Endothelial cell of umbilical vein (primary cell): ENCODE measurements at regions not wholly inside any gene's neighbourhood (a gene's known extent, or its start where the extent isn't known, plus 50 kb on each side); places are given as distances from the start of the nearest gene placed in this dataset.

Experiments used
- BruUV-seq: library from RNA; stranded (reverse); fragments of 400-500 nt; replicated peaks from 2 replicates; lab custom pipeline; 2021; lab: Mats Ljungman, UMichigan
- CTCF ChIA-PET: fragments of 300-600, 350-600 bp; sonication (Branson Sonifier 250); formaldehyde crosslinking; loops from one replicate; lab custom pipeline; 2021; ENCODE audit warnings: antibody characterized with exemption, inconsistent platforms; lab: Charles Lee
- POLR2A ChIA-PET: fragments of 300-600, 350-600 bp; sonication (Branson Sonifier 250); formaldehyde crosslinking; loops from one replicate; lab custom pipeline; 2021; ENCODE audit warnings: antibody characterized with exemption, inconsistent platforms; lab: Charles Lee
- DNase-seq: peaks from one replicate; pipeline ENCODE4 v3.0.0-alpha.2; 2011; ENCODE audit warnings: low read depth, low spot score
- FAIRE-seq: peaks from 2 replicates; lab custom pipeline; 2011; peaks lifted over from hg19 to GRCh38; lab: Jason Lieb, UNC
- H2AFZ ChIP-seq: 2 replicates; pipeline ENCODE4 v1.6.0; 2012; ENCODE audit warnings: low read depth, low read length, control low read depth, inconsistent platforms
- H3K27ac ChIP-seq: 2 replicates; pipeline ENCODE4 v1.5.1; 2011; ENCODE audit warnings: low read depth, mild to moderate bottlenecking, control low read depth, low read length, moderate library complexity; ENCODE audit not compliant: insufficient read depth
- H3K27me3 ChIP-seq, 2 experiments: 2 replicates each; pipeline versions ENCODE4 v1.6.0 to v1.6.1; 2011; ENCODE audit warnings: low read length in 2 of 2, mixed read lengths in 1 of 2; ENCODE audit not compliant: control insufficient read depth in 2 of 2, insufficient read depth in 2 of 2
- H3K36me3 ChIP-seq, 2 experiments: 2 replicates in 1 of 2; 3 replicates in 1 of 2; pipeline ENCODE4 v1.5.1; 2011; ENCODE audit warnings: low read length in 2 of 2, mild to moderate bottlenecking in 1 of 2, moderate library complexity in 1 of 2; ENCODE audit not compliant: control insufficient read depth in 2 of 2, insufficient read depth in 2 of 2; ENCODE audit errors: extremely low read depth in 1 of 2
- H3K4me1 ChIP-seq: 3 replicates; pipeline ENCODE4 v1.5.1; 2011; ENCODE audit warnings: mild to moderate bottlenecking, low read length; ENCODE audit not compliant: control insufficient read depth, insufficient read depth; ENCODE audit errors: extremely low read depth
- H3K4me2 ChIP-seq: 2 replicates; pipeline ENCODE4 v1.6.1; 2011; ENCODE audit warnings: low read length, control low read depth, mixed read lengths; ENCODE audit not compliant: insufficient read depth
- H3K4me3 ChIP-seq, 3 experiments: fragments of 200-600 bp in 1 of 3; sonication (generic), shearing (Covaris generic) in 1 of 3; replicated peaks in 1 of 3; 2 replicates each; pipeline ENCODE4 v1.5.1; 2011 to 2016; ENCODE audit warnings: control low read depth in 3 of 3, low read length in 3 of 3, mild to moderate bottlenecking in 2 of 3, inconsistent platforms in 1 of 3, low read depth in 1 of 3, moderate library complexity in 1 of 3; ENCODE audit not compliant: insufficient read depth in 1 of 3
- H3K79me2 ChIP-seq: 2 replicates; pipeline ENCODE4 v1.6.0; 2012; ENCODE audit warnings: low read length, inconsistent platforms; ENCODE audit not compliant: control insufficient read depth, insufficient read depth
- H3K9ac ChIP-seq: replicated peaks from 2 replicates; pipeline ENCODE3; 2011; ENCODE audit warnings: low read length, control low read depth; ENCODE audit not compliant: insufficient read depth; ENCODE audit errors: extremely low read depth
- H3K9me1 ChIP-seq: replicated peaks from 3 replicates; pipeline ENCODE4 v1.6.0; 2011; ENCODE audit warnings: mild to moderate bottlenecking, low read length; ENCODE audit not compliant: control insufficient read depth, insufficient read depth; ENCODE audit errors: extremely low read depth
- H3K9me3 ChIP-seq: replicated peaks from 2 replicates; pipeline ENCODE4 v1.5.1; 2012; ENCODE audit warnings: low read length, inconsistent platforms; ENCODE audit not compliant: control insufficient read depth, insufficient read depth
- H4K20me1 ChIP-seq: replicated peaks from 2 replicates; pipeline ENCODE3; 2011; ENCODE audit warnings: mild to moderate bottlenecking, low read length; ENCODE audit not compliant: control insufficient read depth, insufficient read depth; ENCODE audit errors: extremely low read depth
- EZH2 ChIP-seq: IDR thresholded peaks from 2 replicates; pipeline ENCODE4 v1.6.1; 2012; ENCODE audit warnings: borderline replicate concordance, low read depth, mild to moderate bottlenecking, moderate library complexity, low read length, inconsistent platforms; ENCODE audit not compliant: severe bottlenecking
- FOS ChIP-seq: IDR thresholded peaks from 2 replicates; pipeline ENCODE4 v1.6.1; 2011; ENCODE audit warnings: mild to moderate bottlenecking, low read length, moderate library complexity, borderline replicate concordance; ENCODE audit not compliant: insufficient read depth
- GATA2 ChIP-seq: IDR thresholded peaks from 2 replicates; pipeline ENCODE4 v1.7.0; 2011; ENCODE audit warnings: low read depth, mild to moderate bottlenecking, moderate library complexity, mixed read lengths, low read length; ENCODE audit not compliant: insufficient read length, insufficient read depth
- JUN ChIP-seq: IDR thresholded peaks from 2 replicates; pipeline ENCODE4 v1.6.1; 2011; ENCODE audit warnings: borderline replicate concordance, low read depth; ENCODE audit not compliant: insufficient read length, insufficient read depth
- MYC ChIP-seq: IDR thresholded peaks from one replicate; pipeline ENCODE4 v1.6.1; 2011; ENCODE audit warnings: mild to moderate bottlenecking, low read depth, low read length
- POLR2A ChIP-seq: IDR thresholded peaks from 2 replicates; pipeline ENCODE4 v1.6.1; 2012; ENCODE audit warnings: low read depth, mild to moderate bottlenecking, control low read depth, low read length
- POLR2AphosphoS5 ChIP-seq: IDR thresholded peaks from 2 replicates; pipeline ENCODE4 v1.6.1; 2012; ENCODE audit warnings: low read depth, mild to moderate bottlenecking, control low read depth, low read length, moderate library complexity; ENCODE audit not compliant: insufficient read depth
- dilution Hi-C: fragments of 300-500 bp; cut with MboI; formaldehyde crosslinking; loops from one replicate; pipeline ENCODE4 v1.15.0; 2019; ENCODE audit warnings: low sequenced_read_pairs; ENCODE audit not compliant: extremely low pct_ligation_motif_present
- intact Hi-C: fragments of 100-400 bp; cut with micrococcal nuclease; formaldehyde crosslinking; loops from one replicate; pipeline ENCODE4 v1.10.0; 2022
- TF ChIP-seq, protein P1 (sequence below), 2 donors: IDR thresholded peaks; 1 replicate in 1 of 2; 2 replicates in 1 of 2; pipeline ENCODE4 v1.5.1; 2011; ENCODE audit warnings: low read length in 2 of 2, mild to moderate bottlenecking in 2 of 2, moderate library complexity in 2 of 2, control low read depth in 1 of 2, inconsistent platforms in 1 of 2, low read depth in 1 of 2; ENCODE audit not compliant: insufficient read depth in 1 of 2; ENCODE audit errors: extremely low read depth in 1 of 2
- TF ChIP-seq, protein P2 (sequence below): IDR thresholded peaks from 2 replicates; pipeline ENCODE4 v1.6.1; 2011; ENCODE audit not compliant: insufficient read depth, insufficient read length

DNA sequence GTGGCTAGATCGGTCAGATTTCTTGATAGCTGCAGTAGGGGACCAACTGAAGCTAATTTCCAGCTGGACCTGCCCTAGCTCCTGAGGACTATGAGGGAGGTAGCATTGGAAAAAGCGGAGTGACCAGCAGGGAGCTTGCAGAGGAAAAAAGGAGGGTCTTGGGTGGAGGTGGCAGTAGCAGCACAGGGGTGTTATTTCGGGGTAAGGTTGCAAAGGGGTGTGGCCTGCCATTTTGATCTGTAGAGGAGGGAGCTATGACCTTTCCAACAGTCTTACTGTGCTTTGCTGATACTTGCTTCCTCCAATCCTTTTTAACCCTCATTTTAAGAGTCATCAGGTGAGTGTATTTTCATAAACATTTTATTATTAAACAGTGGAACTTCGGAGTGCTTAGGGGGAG lies 83.8 kb upstream of the NRXN3 start:
- no peaks in the 10 kb centered on the region for H4K20me1 ChIP-seq
- DNase-seq (no peak), FAIRE-seq (no peak)
- no peak overlapping the region for H3K9ac ChIP-seq
- H3K27me3 ChIP-seq, result no peaks in the 10 kb centered on the region
- no peak overlapping the region for H3K4me3 ChIP-seq
- POLR2A ChIA-PET, result no interaction called here
- no peaks in the 10 kb centered on the region for H3K9me1 ChIP-seq
- no peaks in the 10 kb centered on the region for H3K79me2 ChIP-seq
- no peaks in the 10 kb centered on the region for H3K4me1 ChIP-seq
- CTCF ChIA-PET, result no interaction called here
- dilution Hi-C loops, result no loop called here
- no peaks in the 10 kb centered on the region for H3K36me3 ChIP-seq
- TF ChIP-seq, protein P1, sequence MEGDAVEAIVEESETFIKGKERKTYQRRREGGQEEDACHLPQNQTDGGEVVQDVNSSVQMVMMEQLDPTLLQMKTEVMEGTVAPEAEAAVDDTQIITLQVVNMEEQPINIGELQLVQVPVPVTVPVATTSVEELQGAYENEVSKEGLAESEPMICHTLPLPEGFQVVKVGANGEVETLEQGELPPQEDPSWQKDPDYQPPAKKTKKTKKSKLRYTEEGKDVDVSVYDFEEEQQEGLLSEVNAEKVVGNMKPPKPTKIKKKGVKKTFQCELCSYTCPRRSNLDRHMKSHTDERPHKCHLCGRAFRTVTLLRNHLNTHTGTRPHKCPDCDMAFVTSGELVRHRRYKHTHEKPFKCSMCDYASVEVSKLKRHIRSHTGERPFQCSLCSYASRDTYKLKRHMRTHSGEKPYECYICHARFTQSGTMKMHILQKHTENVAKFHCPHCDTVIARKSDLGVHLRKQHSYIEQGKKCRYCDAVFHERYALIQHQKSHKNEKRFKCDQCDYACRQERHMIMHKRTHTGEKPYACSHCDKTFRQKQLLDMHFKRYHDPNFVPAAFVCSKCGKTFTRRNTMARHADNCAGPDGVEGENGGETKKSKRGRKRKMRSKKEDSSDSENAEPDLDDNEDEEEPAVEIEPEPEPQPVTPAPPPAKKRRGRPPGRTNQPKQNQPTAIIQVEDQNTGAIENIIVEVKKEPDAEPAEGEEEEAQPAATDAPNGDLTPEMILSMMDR (IDR thresholded peaks at IDR 0.05; ENCODE audit: extremely low read depth in 1 of 2, insufficient read depth in 1 of 2, low read depth in 1 of 2, low read length in 2 of 2), result no peak
- H3K4me2 ChIP-seq, result no peak overlapping the region
- intact Hi-C loops, result no loop called here
- H3K9me3 ChIP-seq, result no peaks in the 10 kb centered on the region
- H3K27ac ChIP-seq, result no peak overlapping the region
- H2AFZ ChIP-seq, result no peak overlapping the region
- no TSS peak for BruUV-seq

DNA sequence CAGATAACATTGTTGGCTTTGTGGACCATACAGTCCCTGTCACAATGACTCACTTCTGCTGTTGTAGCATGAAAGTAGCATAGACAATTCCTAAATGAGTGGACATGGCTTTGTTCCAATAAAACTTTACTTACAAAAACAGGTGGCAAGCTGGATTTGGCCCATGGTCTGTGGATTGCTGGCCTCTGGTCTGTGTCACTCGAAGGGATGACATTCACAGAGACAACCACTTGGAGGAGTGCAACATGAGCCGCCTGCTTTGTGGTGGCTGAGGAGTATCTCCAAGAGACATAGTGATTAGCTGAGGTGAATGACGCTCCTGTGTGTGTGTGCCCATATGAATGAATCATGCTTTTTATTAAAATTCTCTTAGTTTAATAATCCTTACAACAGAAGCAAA lies 81.3 kb upstream of the NRXN3 start:
- Histone ChIP-seq H3K27me3 (no peaks in the 10 kb centered on the region), H4K20me1 (no peaks in the 10 kb centered on the region), H3K4me1 (no peaks in the 10 kb centered on the region), H2AFZ (no peak overlapping the region), H3K27ac (no peak overlapping the region), H3K9me1 (no peaks in the 10 kb centered on the region), H3K36me3 (no peaks in the 10 kb centered on the region), H3K4me3 (no peak overlapping the region), H3K9me3 (no peaks in the 10 kb centered on the region), H3K79me2 (no peaks in the 10 kb centered on the region), H3K4me2 (no peak overlapping the region), H3K9ac (no peak overlapping the region)
- intact Hi-C loops, result no loop called here
- no peak for FAIRE-seq
- no TSS peak for BruUV-seq
- ChIA-PET CTCF (no interaction called here), POLR2A (no interaction called here)
- no peak for TF ChIP-seq POLR2A
- no peak for TF ChIP-seq POLR2AphosphoS5
- TF ChIP-seq, protein P1 (IDR thresholded peaks at IDR 0.05; ENCODE audit: extremely low read depth in 1 of 2, insufficient read depth in 1 of 2, low read depth in 1 of 2, low read length in 2 of 2), result no peak
- TF ChIP-seq JUN, result no peak
- TF ChIP-seq MYC, result no peak
- TF ChIP-seq, protein P2, sequence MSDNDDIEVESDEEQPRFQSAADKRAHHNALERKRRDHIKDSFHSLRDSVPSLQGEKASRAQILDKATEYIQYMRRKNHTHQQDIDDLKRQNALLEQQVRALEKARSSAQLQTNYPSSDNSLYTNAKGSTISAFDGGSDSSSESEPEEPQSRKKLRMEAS, result no peak
- TF ChIP-seq GATA2, result no peak
- TF ChIP-seq FOS, result no peak
- TF ChIP-seq EZH2, result no peak
- DNase-seq, result no peak
- dilution Hi-C loops, result no loop called here
